Bronchial epithelial cell (primary cell): ENCODE measurements at regions not wholly inside any gene's neighbourhood (a gene's known extent, or its start where the extent isn't known, plus 50 kb on each side); places are given as distances from the start of the nearest gene placed in this dataset.
"Not testable (repeated sequence)": the region's sequence is repeated elsewhere in the genome, so short reads cannot be mapped to it uniquely, and the experiment has no call there.

ENCODE experiments used
- DNase-seq: peaks from one replicate; pipeline ENCODE4 v3.0.0-alpha.2; 2010; ENCODE audit warnings: low read depth
- FAIRE-seq: peaks from 2 replicates; lab custom pipeline; 2011; peaks lifted over from hg19 to GRCh38; lab: Jason Lieb, UNC
- H3K27me3 ChIP-seq: 2 replicates; pipeline ENCODE4 v1.5.1; 2011; ENCODE audit warnings: low read length; ENCODE audit not compliant: control insufficient read depth, insufficient read depth
- H3K36me3 ChIP-seq: 2 replicates; pipeline ENCODE4 v1.5.1; 2011; ENCODE audit warnings: low read length; ENCODE audit not compliant: control insufficient read depth, insufficient read depth
- H3K4me3 ChIP-seq: 2 replicates; pipeline ENCODE4 v1.5.1; 2011; ENCODE audit warnings: mild to moderate bottlenecking, low read depth, low read length, control low read depth
- CTCF ChIP-seq: IDR thresholded peaks from 2 replicates; pipeline ENCODE4 v1.5.1; 2011; ENCODE audit warnings: mild to moderate bottlenecking, moderate library complexity, low read length, control low read depth, inconsistent platforms; ENCODE audit not compliant: insufficient read depth, severe bottlenecking

GRCh38 chr17:27950995-27951394, 57.8 kb upstream of the LYRM9 start:
- Histone ChIP-seq H3K4me3 (no peak overlapping the region), H3K36me3 (no peaks in the 10 kb centered on the region), H3K27me3 (peaks cover 1% of the 10 kb centered on the region)
- FAIRE-seq (no peak), DNase-seq (no peak)
- no peak for TF ChIP-seq CTCF

GRCh38 chr17:27951872-27952271, 58.7 kb upstream of the LYRM9 start:
- TF ChIP-seq CTCF, result no peak
- FAIRE-seq (no peak), DNase-seq (no peak)
- peaks cover 1% of the 10 kb centered on the region for H3K27me3 ChIP-seq
- no peaks in the 10 kb centered on the region for H3K36me3 ChIP-seq
- no peak overlapping the region for H3K4me3 ChIP-seq

- peaks cover 1% of the 10 kb centered on the region for H3K27me3 ChIP-seq
- no peak for DNase-seq
- no peak for TF ChIP-seq CTCF
- no peak for FAIRE-seq
- no peaks in the 10 kb centered on the region for H3K36me3 ChIP-seq
- no peak overlapping the region for H3K4me3 ChIP-seq
Measured at GRCh38 chr17:27952366-27952765, 59.2 kb upstream of the LYRM9 start.

- Histone ChIP-seq H3K36me3 (no peaks in the 10 kb centered on the region), H3K4me3 (no peak overlapping the region), H3K27me3 (peaks cover 1% of the 10 kb centered on the region)
- TF ChIP-seq CTCF, result no peak
- DNase-seq (no peak), FAIRE-seq (no peak)
Measured at GRCh38 chr17:27954548-27955495, 61.7 kb upstream of the LYRM9 start.

GRCh38 chr17:27956601-27957445, 63.7 kb upstream of the LYRM9 start:
- no peak for TF ChIP-seq CTCF
- Histone ChIP-seq H3K4me3 (no peak overlapping the region), H3K36me3 (no peaks in the 10 kb centered on the region), H3K27me3 (peaks cover 1% of the 10 kb centered on the region)
- DNase-seq, result no peak
- FAIRE-seq, result no peak

GRCh38 chr17:27957446-27957793, 64.3 kb upstream of the LYRM9 start:
- not testable (repeated sequence) for H3K27me3 ChIP-seq, DNase-seq, H3K4me3 ChIP-seq, H3K36me3 ChIP-seq, FAIRE-seq
